Activated T-cell treated with anti-CD3 and anti-CD28 coated beads, Interleukin-2, amount 50 U/mL, for 24 hours (primary cell): ENCODE measurements at regions not wholly inside any gene's neighbourhood (a gene's known extent, or its start where the extent isn't known, plus 50 kb on each side); places are given as distances from the start of the nearest gene placed in this dataset.

Experiments
- DNase-seq: peaks from one replicate; pipeline ENCODE4 v3.0.0-alpha.2; 2020
- H3K27ac Mint-ChIP-seq: 2 replicates; pipeline ENCODE4 v1.8.0; 2020; ENCODE audit warnings: mild to moderate bottlenecking, mixed read lengths
- H3K27me3 Mint-ChIP-seq: 2 replicates; pipeline ENCODE4 v1.8.0; 2020; ENCODE audit warnings: mixed read lengths
- H3K36me3 Mint-ChIP-seq: 2 replicates; pipeline ENCODE4 v1.8.0; 2020; ENCODE audit warnings: low read depth, mixed read lengths
- H3K4me1 Mint-ChIP-seq: 2 replicates; pipeline ENCODE4 v1.8.0; 2020; ENCODE audit warnings: low read depth, mixed read lengths
- H3K4me3 Mint-ChIP-seq: 2 replicates; pipeline ENCODE4 v1.8.0; 2020; ENCODE audit warnings: mild to moderate bottlenecking, moderate library complexity, mixed read lengths
- H3K9me3 Mint-ChIP-seq: 2 replicates; pipeline ENCODE4 v1.8.0; 2020; ENCODE audit warnings: mixed read lengths

- Mint-ChIP-seq H3K4me1 (peaks cover 59% of the 10 kb centered on the region), H3K36me3 (peaks cover 7% of the 10 kb centered on the region), H3K27ac (no peak overlapping the region), H3K4me3 (no peak overlapping the region), H3K9me3 (no peaks in the 10 kb centered on the region), H3K27me3 (no peaks in the 10 kb centered on the region)
- DNase-seq, result no peak
Observed at GRCh38 chr13:74004109-74004508, 130.1 kb downstream of the KLF12 start.

GRCh38 chr13:74003374-74003773 lies 130.8 kb downstream of the KLF12 start:
- Mint-ChIP-seq H3K36me3 (peaks cover 4% of the 10 kb centered on the region), H3K4me1 (peaks cover 61% of the 10 kb centered on the region), H3K4me3 (no peak overlapping the region), H3K27me3 (no peaks in the 10 kb centered on the region), H3K9me3 (no peaks in the 10 kb centered on the region), H3K27ac (no peak overlapping the region)
- no peak for DNase-seq

GRCh38 chr13:74000876-74001275 lies 133.3 kb downstream of the KLF12 start:
- Mint-ChIP-seq H3K4me3 (no peak overlapping the region), H3K9me3 (no peaks in the 10 kb centered on the region), H3K4me1 (peaks cover 58% of the 10 kb centered on the region), H3K36me3 (no peaks in the 10 kb centered on the region), H3K27ac (no peak overlapping the region), H3K27me3 (no peaks in the 10 kb centered on the region)
- DNase-seq, result no peak

GRCh38 chr13:73998631-73999030 lies 135.6 kb downstream of the KLF12 start:
- Mint-ChIP-seq H3K36me3 (peaks cover 15% of the 10 kb centered on the region), H3K4me3 (no peak overlapping the region), H3K27me3 (no peaks in the 10 kb centered on the region), H3K27ac (peak overlapping the region; percentile 55), H3K4me1 (peaks cover 61% of the 10 kb centered on the region), H3K9me3 (no peaks in the 10 kb centered on the region)
- DNase-seq, result no peak

GRCh38 chr13:73997964-73998363 lies 136.2 kb downstream of the KLF12 start:
- DNase-seq, result no peak
- no peak overlapping the region for H3K27ac Mint-ChIP-seq
- peaks cover 20% of the 10 kb centered on the region for H3K36me3 Mint-ChIP-seq
- H3K9me3 Mint-ChIP-seq, result no peaks in the 10 kb centered on the region
- H3K4me3 Mint-ChIP-seq, result no peak overlapping the region
- peaks cover 55% of the 10 kb centered on the region for H3K4me1 Mint-ChIP-seq
- no peaks in the 10 kb centered on the region for H3K27me3 Mint-ChIP-seq

- H3K27ac Mint-ChIP-seq, result no peak overlapping the region
- DNase-seq, result no peak
- H3K36me3 Mint-ChIP-seq, result peaks cover 30% of the 10 kb centered on the region
- peaks cover 59% of the 10 kb centered on the region for H3K4me1 Mint-ChIP-seq
- no peaks in the 10 kb centered on the region for H3K27me3 Mint-ChIP-seq
- no peak overlapping the region for H3K4me3 Mint-ChIP-seq
- H3K9me3 Mint-ChIP-seq, result no peaks in the 10 kb centered on the region
Observed at GRCh38 chr13:73996569-73996968, 137.6 kb downstream of the KLF12 start.

- Mint-ChIP-seq H3K27me3 (no peaks in the 10 kb centered on the region), H3K4me3 (no peak overlapping the region), H3K9me3 (no peaks in the 10 kb centered on the region), H3K36me3 (peaks cover 38% of the 10 kb centered on the region), H3K4me1 (peaks cover 63% of the 10 kb centered on the region), H3K27ac (no peak overlapping the region)
- no peak for DNase-seq
Observed at GRCh38 chr13:73995736-73996135, 138.5 kb downstream of the KLF12 start.

- no peaks in the 10 kb centered on the region for H3K9me3 Mint-ChIP-seq
- DNase-seq, result no peak
- peaks cover 38% of the 10 kb centered on the region for H3K36me3 Mint-ChIP-seq
- H3K27me3 Mint-ChIP-seq, result no peaks in the 10 kb centered on the region
- no peak overlapping the region for H3K4me3 Mint-ChIP-seq
- peaks cover 60% of the 10 kb centered on the region for H3K4me1 Mint-ChIP-seq
- H3K27ac Mint-ChIP-seq, result no peak overlapping the region
Observed at GRCh38 chr13:73993661-73994060, 140.5 kb downstream of the KLF12 start.

GRCh38 chr13:73991884-73992283 lies 142.3 kb downstream of the KLF12 start:
- Mint-ChIP-seq H3K9me3 (no peaks in the 10 kb centered on the region), H3K27me3 (no peaks in the 10 kb centered on the region), H3K27ac (no peak overlapping the region), H3K36me3 (peaks cover 38% of the 10 kb centered on the region), H3K4me1 (peaks cover 59% of the 10 kb centered on the region), H3K4me3 (no peak overlapping the region)
- DNase-seq, result no peak

- DNase-seq, result no peak
- no peak overlapping the region for H3K27ac Mint-ChIP-seq
- H3K36me3 Mint-ChIP-seq, result peaks cover 38% of the 10 kb centered on the region
- no peaks in the 10 kb centered on the region for H3K27me3 Mint-ChIP-seq
- H3K4me3 Mint-ChIP-seq, result no peak overlapping the region
- H3K9me3 Mint-ChIP-seq, result no peaks in the 10 kb centered on the region
- peaks cover 60% of the 10 kb centered on the region for H3K4me1 Mint-ChIP-seq
Observed at GRCh38 chr13:73991384-73991783, 142.8 kb downstream of the KLF12 start.

- Mint-ChIP-seq H3K36me3 (peaks cover 30% of the 10 kb centered on the region), H3K4me3 (no peak overlapping the region), H3K27ac (peak overlapping the region; percentile 47), H3K9me3 (no peaks in the 10 kb centered on the region), H3K4me1 (peaks cover 69% of the 10 kb centered on the region), H3K27me3 (no peaks in the 10 kb centered on the region)
- no peak for DNase-seq
Observed at GRCh38 chr13:73989244-73989843, 144.9 kb downstream of the KLF12 start.

- H3K27me3 Mint-ChIP-seq, result no peaks in the 10 kb centered on the region
- DNase-seq, result no peak
- H3K4me1 Mint-ChIP-seq, result peaks cover 65% of the 10 kb centered on the region
- peak overlapping the region; percentile 15 for H3K27ac Mint-ChIP-seq
- H3K4me3 Mint-ChIP-seq, result no peak overlapping the region
- peaks cover 22% of the 10 kb centered on the region for H3K36me3 Mint-ChIP-seq
- H3K9me3 Mint-ChIP-seq, result no peaks in the 10 kb centered on the region
Observed at GRCh38 chr13:73988461-73988860, 145.7 kb downstream of the KLF12 start.

GRCh38 chr13:73987618-73988017 lies 146.6 kb downstream of the KLF12 start:
- H3K36me3 Mint-ChIP-seq, result peaks cover 15% of the 10 kb centered on the region
- peaks cover 65% of the 10 kb centered on the region for H3K4me1 Mint-ChIP-seq
- no peak overlapping the region for H3K4me3 Mint-ChIP-seq
- no peak for DNase-seq
- H3K27me3 Mint-ChIP-seq, result no peaks in the 10 kb centered on the region
- H3K27ac Mint-ChIP-seq, result peak overlapping the region; percentile 68
- no peaks in the 10 kb centered on the region for H3K9me3 Mint-ChIP-seq

- Mint-ChIP-seq H3K9me3 (no peaks in the 10 kb centered on the region), H3K4me1 (peaks cover 53% of the 10 kb centered on the region), H3K4me3 (peak overlapping the region; percentile 61), H3K27ac (peak overlapping the region; percentile 91), H3K27me3 (no peaks in the 10 kb centered on the region), H3K36me3 (peaks cover 2% of the 10 kb centered on the region)
- DNase-seq, result no peak
Observed at GRCh38 chr13:73985783-73986182, 148.4 kb downstream of the KLF12 start.

- H3K36me3 Mint-ChIP-seq, result peaks cover 2% of the 10 kb centered on the region
- peaks cover 54% of the 10 kb centered on the region for H3K4me1 Mint-ChIP-seq
- peak overlapping the region; percentile 91 for H3K27ac Mint-ChIP-seq
- H3K27me3 Mint-ChIP-seq, result no peaks in the 10 kb centered on the region
- no peaks in the 10 kb centered on the region for H3K9me3 Mint-ChIP-seq
- peak; percentile 78 for DNase-seq
- peak overlapping the region; percentile 61 for H3K4me3 Mint-ChIP-seq
Observed at GRCh38 chr13:73984949-73985691, 149.1 kb downstream of the KLF12 start.
